Vagina (tissue), 2 donors: ENCODE measurements at regions not wholly inside any gene's neighbourhood (a gene's known extent, or its start where the extent isn't known, plus 50 kb on each side); places are given as distances from the start of the nearest gene placed in this dataset.

ENCODE experiments used
- DNase-seq, 2 donors: peaks; one replicate each; pipeline ENCODE4 v3.0.0-alpha.2; 2017; ENCODE audit errors: extremely low spot score in 2 of 2
- H3K27ac ChIP-seq: fragments of 200-600 bp; sonication (generic); one replicate; pipeline ENCODE4 v1.5.1; 2019
- H3K27me3 ChIP-seq: fragments of 200-600 bp; sonication (generic); one replicate; pipeline ENCODE4 v1.5.1; 2019
- H3K36me3 ChIP-seq, 2 donors: fragments of 200-600 bp; sonication (generic); one replicate each; pipeline ENCODE4 v1.5.1; 2017 to 2019
- H3K4me1 ChIP-seq: fragments of 200-600 bp; sonication (generic); one replicate; pipeline ENCODE4 v1.5.1; 2019
- H3K4me3 ChIP-seq, 2 donors: fragments of 200-600 bp; sonication (generic); 1 replicate in 1 of 2; 2 replicates in 1 of 2; pipeline ENCODE4 v1.5.1; 2016 to 2019
- H3K9me3 ChIP-seq: fragments of 200-600 bp; sonication (generic); one replicate; pipeline ENCODE4 v1.5.1; 2019
- CTCF ChIP-seq, 3 experiments: fragments of 450-650 bp in 2 of 3; fragments of 200-600 bp in 1 of 3; sonication (generic) in 1 of 3; IDR thresholded peaks; one replicate each; pipeline ENCODE4 v1.5.1; 2017 to 2019; ENCODE audit warnings: antibody characterized with exemption in 3 of 3, mild to moderate bottlenecking in 2 of 3, moderate library complexity in 2 of 3
- POLR2A ChIP-seq, 2 donors: fragments of 450-650 bp; IDR thresholded peaks; one replicate each; pipeline ENCODE4 v1.6.1; 2017; ENCODE audit warnings: antibody characterized with exemption in 2 of 2, mild to moderate bottlenecking in 2 of 2, moderate library complexity in 2 of 2
- POLR2AphosphoS5 ChIP-seq, 2 donors: sonication (generic); formaldehyde crosslinking; IDR thresholded peaks; one replicate each; pipeline ENCODE4 v1.9.0; 2017; ENCODE audit warnings: antibody characterized with exemption in 2 of 2, mild to moderate bottlenecking in 2 of 2, low read depth in 1 of 2; ENCODE audit not compliant: insufficient read depth in 1 of 2
- intact Hi-C: fragments of 100-400 bp; cut with DNase I; formaldehyde crosslinking; loops from one replicate; pipeline ENCODE4 v1.15.1; 2023

- TF ChIP-seq POLR2A (IDR thresholded peaks at IDR 0.05) = no peak
- TF ChIP-seq CTCF (IDR thresholded peaks at IDR 0.05) = no peak
- TF ChIP-seq POLR2AphosphoS5 (IDR thresholded peaks at IDR 0.05; ENCODE audit: insufficient read depth in 1 of 2, low read depth in 1 of 2) = no peak
- DNase-seq = no peak
- Histone ChIP-seq H3K27ac (no peak overlapping the region), H3K36me3 (no peaks in the 10 kb centered on the region), H3K4me3 (no peak overlapping the region), H3K9me3 (no peaks in the 10 kb centered on the region), H3K27me3 (no peaks in the 10 kb centered on the region), H3K4me1 (no peaks in the 10 kb centered on the region)
- intact Hi-C loops = no loop called here
Observed at GRCh38 chr3:188083011-188083410, 70.9 kb upstream of the LPP start.

DNA sequence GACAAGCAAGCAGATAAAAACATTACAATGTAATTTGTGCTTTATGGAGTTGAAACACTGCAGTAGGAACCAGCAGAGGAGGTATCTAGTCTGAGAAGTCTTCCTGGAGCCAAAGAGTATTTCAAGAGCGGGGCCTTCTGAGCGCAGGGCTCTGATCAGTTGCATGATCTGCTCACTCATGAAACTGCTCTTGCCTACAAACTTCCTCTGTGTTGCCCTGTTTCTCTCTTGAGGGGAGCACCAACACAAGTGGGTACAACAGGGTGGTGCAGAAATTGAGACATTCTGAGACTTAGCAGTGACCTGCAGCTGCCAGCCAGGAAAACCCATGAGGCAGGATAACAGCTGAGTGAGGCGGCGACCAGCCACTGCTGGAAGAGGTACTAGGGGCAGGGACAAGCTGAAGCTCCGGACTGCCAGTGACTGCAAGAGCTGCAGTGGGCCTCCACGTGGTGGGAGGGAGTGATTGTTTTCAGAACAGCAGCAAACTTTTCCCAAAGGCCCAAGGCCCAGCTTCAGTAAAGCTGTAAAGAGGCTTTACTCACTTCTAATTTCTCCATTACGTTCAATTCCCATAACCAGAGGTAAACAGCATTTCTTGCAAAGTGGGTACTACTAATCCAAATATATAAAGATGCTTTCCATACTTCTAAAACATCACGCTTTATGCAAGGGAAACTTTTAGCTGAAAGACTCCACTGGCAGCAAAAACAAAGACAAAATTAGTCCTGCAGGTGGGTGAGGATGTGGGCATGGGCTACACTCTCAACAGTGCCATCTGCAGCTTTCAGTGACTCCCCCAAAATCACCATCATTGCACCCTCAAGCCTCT lies 69.0 kb upstream of the LPP start:
- no peak for DNase-seq
- intact Hi-C loops = no loop called here
- TF ChIP-seq CTCF (IDR thresholded peaks at IDR 0.05) (no peak), POLR2AphosphoS5 (IDR thresholded peaks at IDR 0.05; ENCODE audit: insufficient read depth in 1 of 2, low read depth in 1 of 2) (no peak), POLR2A (IDR thresholded peaks at IDR 0.05) (no peak)
- Histone ChIP-seq H3K27me3 (no peaks in the 10 kb centered on the region), H3K4me1 (no peaks in the 10 kb centered on the region), H3K4me3 (no peak overlapping the region), H3K9me3 (no peaks in the 10 kb centered on the region), H3K36me3 (no peaks in the 10 kb centered on the region), H3K27ac (no peak overlapping the region)

GRCh38 chr3:188085584-188086560 lies 68.1 kb upstream of the LPP start:
- no peaks in the 10 kb centered on the region for H3K4me1 ChIP-seq
- TF ChIP-seq POLR2A (IDR thresholded peaks at IDR 0.05) (no peak), POLR2AphosphoS5 (IDR thresholded peaks at IDR 0.05; ENCODE audit: insufficient read depth in 1 of 2, low read depth in 1 of 2) (no peak), CTCF (IDR thresholded peaks at IDR 0.05) (no peak)
- peak in 1 of 2 donors; percentile 56 for DNase-seq
- no peaks in the 10 kb centered on the region for H3K36me3 ChIP-seq
- no peaks in the 10 kb centered on the region for H3K27me3 ChIP-seq
- no peaks in the 10 kb centered on the region for H3K9me3 ChIP-seq
- intact Hi-C loops = no loop called here
- no peak overlapping the region for H3K4me3 ChIP-seq
- no peak overlapping the region for H3K27ac ChIP-seq

- intact Hi-C loops = no loop called here
- no peak overlapping the region for H3K27ac ChIP-seq
- no peak overlapping the region for H3K4me3 ChIP-seq
- no peaks in the 10 kb centered on the region for H3K9me3 ChIP-seq
- no peaks in the 10 kb centered on the region for H3K27me3 ChIP-seq
- DNase-seq = no peak
- H3K4me1 ChIP-seq = no peaks in the 10 kb centered on the region
- TF ChIP-seq CTCF (IDR thresholded peaks at IDR 0.05) = no peak
- TF ChIP-seq POLR2A (IDR thresholded peaks at IDR 0.05) = no peak
- no peak for TF ChIP-seq POLR2AphosphoS5 (IDR thresholded peaks at IDR 0.05; ENCODE audit: insufficient read depth in 1 of 2, low read depth in 1 of 2)
- H3K36me3 ChIP-seq = no peaks in the 10 kb centered on the region
Observed at GRCh38 chr3:188088948-188089685, 64.8 kb upstream of the LPP start.
